MM.1S (cell line): ENCODE measurements at regions not wholly inside any gene's neighbourhood (a gene's known extent, or its start where the extent isn't known, plus 50 kb on each side); places are given as distances from the start of the nearest gene placed in this dataset.

ENCODE experiments used
- EZH2phosphoT487 ChIP-seq: fragments of 300-600 bp; sonication (generic); IDR thresholded peaks from 2 replicates; pipeline ENCODE4 v1.6.1; 2018; ENCODE audit warnings: antibody characterized with exemption, low read length
- TF ChIP-seq, protein P1 (sequence below): fragments of 300-600 bp; sonication (generic); IDR thresholded peaks from 2 replicates; pipeline ENCODE4 v1.5.1; 2016; ENCODE audit warnings: antibody characterized with exemption, low read length, mixed read lengths

DNA sequence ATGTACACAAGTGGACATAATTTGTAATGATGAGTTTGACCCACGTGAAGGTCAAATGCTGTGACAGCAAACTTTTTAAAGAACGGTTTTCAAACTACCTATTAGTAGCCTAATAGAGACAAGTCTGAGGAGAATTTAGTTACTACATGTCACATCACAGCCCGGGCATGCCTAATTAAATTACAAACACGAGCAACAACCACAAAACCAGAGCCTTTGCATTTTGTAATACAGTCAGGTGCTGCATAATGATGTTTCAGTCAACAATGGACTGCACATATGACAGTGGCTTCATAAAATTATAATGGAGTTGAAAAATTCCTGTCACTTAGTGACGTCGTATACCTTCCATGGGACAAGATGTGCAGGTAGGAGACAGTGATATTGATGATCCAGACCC, 274.5 kb downstream of the DACT1 start:
- TF ChIP-seq, protein P1, sequence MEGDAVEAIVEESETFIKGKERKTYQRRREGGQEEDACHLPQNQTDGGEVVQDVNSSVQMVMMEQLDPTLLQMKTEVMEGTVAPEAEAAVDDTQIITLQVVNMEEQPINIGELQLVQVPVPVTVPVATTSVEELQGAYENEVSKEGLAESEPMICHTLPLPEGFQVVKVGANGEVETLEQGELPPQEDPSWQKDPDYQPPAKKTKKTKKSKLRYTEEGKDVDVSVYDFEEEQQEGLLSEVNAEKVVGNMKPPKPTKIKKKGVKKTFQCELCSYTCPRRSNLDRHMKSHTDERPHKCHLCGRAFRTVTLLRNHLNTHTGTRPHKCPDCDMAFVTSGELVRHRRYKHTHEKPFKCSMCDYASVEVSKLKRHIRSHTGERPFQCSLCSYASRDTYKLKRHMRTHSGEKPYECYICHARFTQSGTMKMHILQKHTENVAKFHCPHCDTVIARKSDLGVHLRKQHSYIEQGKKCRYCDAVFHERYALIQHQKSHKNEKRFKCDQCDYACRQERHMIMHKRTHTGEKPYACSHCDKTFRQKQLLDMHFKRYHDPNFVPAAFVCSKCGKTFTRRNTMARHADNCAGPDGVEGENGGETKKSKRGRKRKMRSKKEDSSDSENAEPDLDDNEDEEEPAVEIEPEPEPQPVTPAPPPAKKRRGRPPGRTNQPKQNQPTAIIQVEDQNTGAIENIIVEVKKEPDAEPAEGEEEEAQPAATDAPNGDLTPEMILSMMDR = no peak
- TF ChIP-seq EZH2phosphoT487 = no peak
